ENCODE measurements at regions not wholly inside any gene's neighbourhood (a gene's known extent, or its start where the extent isn't known, plus 50 kb on each side); places are given as distances from the start of the nearest gene placed in this dataset.
"Not testable (repeated sequence)": the region's sequence is repeated elsewhere in the genome, so short reads cannot be mapped to it uniquely, and the experiment has no call there.

DNA sequence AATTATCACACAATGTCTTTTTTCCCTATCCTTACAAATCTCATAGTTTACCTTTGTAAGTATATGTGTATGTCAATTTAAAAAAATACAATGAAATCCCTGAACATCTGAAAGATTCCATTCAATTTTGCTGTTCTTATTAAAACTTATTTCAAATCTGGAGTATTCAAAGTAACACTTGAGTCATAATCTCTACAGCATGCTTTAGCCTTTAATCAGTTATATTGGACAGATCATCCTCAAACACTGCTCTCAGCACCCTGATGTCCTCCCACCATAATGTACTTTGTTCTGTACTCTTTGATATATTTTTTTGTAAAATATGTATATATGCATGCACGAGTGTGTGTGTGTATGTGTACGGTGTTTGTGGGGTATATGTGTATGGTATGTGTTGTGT lies 83.0 kb upstream of the RPS6KA2 start:
- Histone ChIP-seq H3K9me3 (ENCODE audit: control insufficient read depth in 5 of 5, low read length in 5 of 5) (peaks cover 0 to 11% (median 6%) of the 10 kb centered on the region in 5 donors), H3K4me1 (ENCODE audit: control insufficient read depth in 5 of 5, insufficient read depth in 5 of 5, low read length in 5 of 5) (peaks cover 0 to 5% (median 0%) of the 10 kb centered on the region in 5 donors), H3K27ac (ENCODE audit: low read depth, low read length) (no peak overlapping the region), H3K4me3 (ENCODE audit: low read depth in 1 of 5, low read length in 5 of 5) (no peak overlapping the region), H3K27me3 (ENCODE audit: control insufficient read depth in 5 of 5, insufficient read depth in 4 of 5, low read length in 5 of 5) (peaks cover 0 to 3% (median 0%) of the 10 kb centered on the region in 5 donors), H3K36me3 (ENCODE audit: control insufficient read depth in 5 of 5, insufficient read depth in 5 of 5, low read length in 5 of 5) (no peaks in the 10 kb centered on the region), H3K9ac (ENCODE audit: low read length in 5 of 5) (no peak overlapping the region)

- Histone ChIP-seq H3K36me3 (ENCODE audit: control insufficient read depth in 5 of 5, insufficient read depth in 5 of 5, low read length in 5 of 5) (no peaks in the 10 kb centered on the region), H3K27me3 (ENCODE audit: control insufficient read depth in 5 of 5, insufficient read depth in 4 of 5, low read length in 5 of 5) (peaks cover 0 to 6% (median 0%) of the 10 kb centered on the region in 5 donors), H3K4me1 (ENCODE audit: control insufficient read depth in 5 of 5, insufficient read depth in 5 of 5, low read length in 5 of 5) (peaks cover 0 to 5% (median 0%) of the 10 kb centered on the region in 5 donors)
Measured at GRCh38 chr6:166708460-166708859, 81.4 kb upstream of the RPS6KA2 start.

DNA sequence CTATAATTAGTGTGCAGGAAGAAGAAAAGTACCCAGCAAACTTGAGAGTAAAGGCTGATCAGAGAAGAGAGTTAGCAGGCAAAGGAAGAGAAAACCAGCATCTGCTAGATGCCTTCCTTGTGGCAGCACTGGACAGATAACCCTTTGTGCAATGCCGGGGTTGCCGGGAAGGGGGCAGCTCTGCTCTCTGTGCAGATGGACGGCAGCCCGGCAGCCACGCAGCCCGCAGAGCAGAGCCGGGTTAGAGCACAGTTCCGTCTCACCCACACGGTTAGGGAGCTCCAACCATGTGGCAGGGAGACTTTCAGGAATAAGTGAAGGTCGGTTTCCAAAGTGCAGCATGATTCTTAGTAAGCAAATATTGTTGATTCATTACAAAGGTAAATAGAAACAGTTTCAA lies 80.0 kb upstream of the RPS6KA2 start:
- Histone ChIP-seq H3K9me3 (ENCODE audit: control insufficient read depth in 5 of 5, low read length in 5 of 5) (peaks cover 0 to 8% (median 5%) of the 10 kb centered on the region in 5 donors), H3K4me3 (ENCODE audit: low read depth in 1 of 5, low read length in 5 of 5) (no peak overlapping the region), H3K27me3 (ENCODE audit: control insufficient read depth in 5 of 5, insufficient read depth in 4 of 5, low read length in 5 of 5) (peaks cover 0 to 3% (median 0%) of the 10 kb centered on the region in 5 donors), H3K9ac (ENCODE audit: low read length in 5 of 5) (no peak overlapping the region), H3K36me3 (ENCODE audit: control insufficient read depth in 5 of 5, insufficient read depth in 5 of 5, low read length in 5 of 5) (no peaks in the 10 kb centered on the region), H3K27ac (ENCODE audit: low read depth, low read length) (no peak overlapping the region), H3K4me1 (ENCODE audit: control insufficient read depth in 5 of 5, insufficient read depth in 5 of 5, low read length in 5 of 5) (peaks cover 0 to 5% (median 0%) of the 10 kb centered on the region in 5 donors)

More at GRCh38 chr6:166708460-166708859, 81.4 kb upstream of the RPS6KA2 start:
- Histone ChIP-seq H3K27ac (ENCODE audit: low read depth, low read length) (no peak overlapping the region), H3K4me3 (ENCODE audit: low read depth in 1 of 5, low read length in 5 of 5) (no peak overlapping the region), H3K9me3 (ENCODE audit: control insufficient read depth in 5 of 5, low read length in 5 of 5) (peaks cover 0 to 11% (median 6%) of the 10 kb centered on the region in 5 donors), H3K9ac (ENCODE audit: low read length in 5 of 5) (no peak overlapping the region)

DNA sequence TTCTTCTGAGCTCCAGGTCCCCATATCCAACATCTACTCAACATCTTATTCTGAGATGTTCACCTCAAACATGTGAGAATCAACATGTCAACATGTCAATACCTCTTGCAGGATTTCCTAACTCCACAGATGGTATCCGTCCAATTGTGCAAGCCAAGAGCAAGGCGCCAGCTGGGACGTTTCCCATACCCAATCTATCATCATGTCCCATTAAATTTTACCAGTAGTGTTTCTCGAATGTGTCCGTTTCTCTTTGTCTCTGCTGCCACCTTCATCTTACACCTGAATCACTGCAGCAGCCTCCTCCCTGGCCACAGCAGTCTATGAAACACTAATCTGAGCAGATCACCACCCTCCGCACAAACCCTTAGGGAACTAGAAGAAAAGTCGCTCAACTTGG lies 78.0 kb upstream of the RPS6KA2 start:
- Histone ChIP-seq H3K4me3 (ENCODE audit: low read depth in 1 of 5, low read length in 5 of 5) (no peak overlapping the region), H3K27me3 (ENCODE audit: control insufficient read depth in 5 of 5, insufficient read depth in 4 of 5, low read length in 5 of 5) (peaks cover 0 to 8% (median 0%) of the 10 kb centered on the region in 5 donors), H3K4me1 (ENCODE audit: control insufficient read depth in 5 of 5, insufficient read depth in 5 of 5, low read length in 5 of 5) (peaks cover 0 to 5% (median 0%) of the 10 kb centered on the region in 5 donors), H3K9ac (ENCODE audit: low read length in 5 of 5) (no peak overlapping the region), H3K27ac (ENCODE audit: low read depth, low read length) (no peak overlapping the region), H3K36me3 (ENCODE audit: control insufficient read depth in 5 of 5, insufficient read depth in 5 of 5, low read length in 5 of 5) (no peaks in the 10 kb centered on the region), H3K9me3 (ENCODE audit: control insufficient read depth in 5 of 5, low read length in 5 of 5) (no peaks in the 10 kb centered on the region)

DNA sequence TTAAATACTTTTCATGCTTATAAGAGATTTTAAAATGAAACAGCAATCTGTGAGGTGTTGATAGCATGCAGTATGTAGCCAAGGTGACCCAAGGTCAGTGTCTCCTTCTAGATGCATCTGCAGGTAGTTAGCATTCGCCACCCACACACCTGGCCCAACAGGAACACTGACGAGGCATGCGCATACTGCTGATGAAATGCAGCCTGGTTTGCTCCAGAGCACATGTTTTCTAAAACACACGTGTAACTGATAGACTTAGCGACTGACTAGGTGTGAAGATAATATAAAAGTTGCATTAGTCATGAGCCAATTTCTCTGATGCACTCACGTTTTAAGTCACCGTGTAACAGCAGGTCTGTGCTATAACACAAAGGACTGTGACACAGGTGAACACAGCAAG lies 77.1 kb upstream of the RPS6KA2 start:
- no peak overlapping the region for H3K27ac ChIP-seq (ENCODE audit: low read depth, low read length)
- H3K27me3 ChIP-seq (ENCODE audit: control insufficient read depth in 5 of 5, insufficient read depth in 4 of 5, low read length in 5 of 5) = peaks cover 0 to 8% (median 0%) of the 10 kb centered on the region in 5 donors
- H3K9me3 ChIP-seq (ENCODE audit: control insufficient read depth in 5 of 5, low read length in 5 of 5) = no peaks in the 10 kb centered on the region
- no peak overlapping the region for H3K9ac ChIP-seq (ENCODE audit: low read length in 5 of 5)
- no peak overlapping the region for H3K4me3 ChIP-seq (ENCODE audit: low read depth in 1 of 5, low read length in 5 of 5)
- H3K4me1 ChIP-seq (ENCODE audit: control insufficient read depth in 5 of 5, insufficient read depth in 5 of 5, low read length in 5 of 5) = peaks cover 0 to 5% (median 0%) of the 10 kb centered on the region in 5 donors
- no peaks in the 10 kb centered on the region for H3K36me3 ChIP-seq (ENCODE audit: control insufficient read depth in 5 of 5, insufficient read depth in 5 of 5, low read length in 5 of 5)

GRCh38 chr6:166703149-166703710 lies 76.2 kb upstream of the RPS6KA2 start:
- H3K36me3 ChIP-seq (ENCODE audit: control insufficient read depth in 5 of 5, insufficient read depth in 5 of 5, low read length in 5 of 5) = no peaks in the 10 kb centered on the region
- peaks cover 0 to 5% (median 0%) of the 10 kb centered on the region in 5 donors for H3K4me1 ChIP-seq (ENCODE audit: control insufficient read depth in 5 of 5, insufficient read depth in 5 of 5, low read length in 5 of 5)
- no peak overlapping the region for H3K4me3 ChIP-seq (ENCODE audit: low read depth in 1 of 5, low read length in 5 of 5)
- no peak overlapping the region for H3K27ac ChIP-seq (ENCODE audit: low read depth, low read length)
- no peak overlapping the region for H3K9ac ChIP-seq (ENCODE audit: low read length in 5 of 5)
- no peaks in the 10 kb centered on the region for H3K9me3 ChIP-seq (ENCODE audit: control insufficient read depth in 5 of 5, low read length in 5 of 5)
- H3K27me3 ChIP-seq (ENCODE audit: control insufficient read depth in 5 of 5, insufficient read depth in 4 of 5, low read length in 5 of 5) = peaks cover 0 to 8% (median 2%) of the 10 kb centered on the region in 5 donors

- peaks cover 0 to 10% (median 3%) of the 10 kb centered on the region in 5 donors for H3K27me3 ChIP-seq (ENCODE audit: control insufficient read depth in 5 of 5, insufficient read depth in 4 of 5, low read length in 5 of 5)
- H3K36me3 ChIP-seq (ENCODE audit: control insufficient read depth in 5 of 5, insufficient read depth in 5 of 5, low read length in 5 of 5); H3K9me3 ChIP-seq (ENCODE audit: control insufficient read depth in 5 of 5, low read length in 5 of 5); H3K27ac ChIP-seq (ENCODE audit: low read depth, low read length); H3K4me1 ChIP-seq (ENCODE audit: control insufficient read depth in 5 of 5, insufficient read depth in 5 of 5, low read length in 5 of 5); H3K4me3 ChIP-seq (ENCODE audit: low read depth in 1 of 5, low read length in 5 of 5); H3K9ac ChIP-seq (ENCODE audit: low read length in 5 of 5): not testable (repeated sequence)
Measured at GRCh38 chr6:166701424-166701823, 74.4 kb upstream of the RPS6KA2 start.

DNA sequence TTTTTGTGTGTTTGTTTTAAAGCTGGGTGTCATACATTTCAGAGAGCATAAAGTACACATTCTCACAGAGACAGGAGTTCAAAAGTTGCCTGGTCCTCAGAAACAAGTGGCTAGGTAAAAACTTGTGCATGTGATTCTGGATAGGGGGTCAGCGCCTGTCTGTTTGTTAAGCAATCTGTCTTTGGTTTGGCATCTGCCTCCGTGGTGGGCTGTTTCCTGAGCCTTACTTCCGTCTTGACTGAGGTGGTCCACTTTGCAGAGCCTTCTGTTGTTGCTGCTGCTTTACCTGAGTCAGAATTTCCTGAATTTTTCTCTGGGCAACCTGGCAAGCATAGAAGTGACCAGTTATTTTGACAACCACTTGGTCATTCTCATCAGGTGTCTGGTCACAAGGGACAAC lies 73.8 kb upstream of the RPS6KA2 start:
- not testable (repeated sequence) for H3K36me3 ChIP-seq (ENCODE audit: control insufficient read depth in 5 of 5, insufficient read depth in 5 of 5, low read length in 5 of 5); H3K4me3 ChIP-seq (ENCODE audit: low read depth in 1 of 5, low read length in 5 of 5); H3K27ac ChIP-seq (ENCODE audit: low read depth, low read length); H3K9ac ChIP-seq (ENCODE audit: low read length in 5 of 5); H3K9me3 ChIP-seq (ENCODE audit: control insufficient read depth in 5 of 5, low read length in 5 of 5); H3K4me1 ChIP-seq (ENCODE audit: control insufficient read depth in 5 of 5, insufficient read depth in 5 of 5, low read length in 5 of 5)
- peaks cover 0 to 10% (median 3%) of the 10 kb centered on the region in 5 donors for H3K27me3 ChIP-seq (ENCODE audit: control insufficient read depth in 5 of 5, insufficient read depth in 4 of 5, low read length in 5 of 5)

GRCh38 chr6:166697113-166697512 lies 70.1 kb upstream of the RPS6KA2 start:
- H3K9ac ChIP-seq (ENCODE audit: low read length in 5 of 5) = no peak overlapping the region
- H3K4me3 ChIP-seq (ENCODE audit: low read depth in 1 of 5, low read length in 5 of 5) = no peak overlapping the region
- peaks cover 0 to 8% (median 0%) of the 10 kb centered on the region in 5 donors for H3K27me3 ChIP-seq (ENCODE audit: control insufficient read depth in 5 of 5, insufficient read depth in 4 of 5, low read length in 5 of 5)
- no peaks in the 10 kb centered on the region for H3K9me3 ChIP-seq (ENCODE audit: control insufficient read depth in 5 of 5, low read length in 5 of 5)
- H3K36me3 ChIP-seq (ENCODE audit: control insufficient read depth in 5 of 5, insufficient read depth in 5 of 5, low read length in 5 of 5) = no peaks in the 10 kb centered on the region
- no peak overlapping the region for H3K27ac ChIP-seq (ENCODE audit: low read depth, low read length)
- H3K4me1 ChIP-seq (ENCODE audit: control insufficient read depth in 5 of 5, insufficient read depth in 5 of 5, low read length in 5 of 5) = no peaks in the 10 kb centered on the region

GRCh38 chr6:166693880-166694279 lies 66.8 kb upstream of the RPS6KA2 start:
- H3K36me3 ChIP-seq (ENCODE audit: control insufficient read depth in 5 of 5, insufficient read depth in 5 of 5, low read length in 5 of 5) = no peaks in the 10 kb centered on the region
- H3K4me3 ChIP-seq (ENCODE audit: low read depth in 1 of 5, low read length in 5 of 5) = no peak overlapping the region
- H3K27me3 ChIP-seq (ENCODE audit: control insufficient read depth in 5 of 5, insufficient read depth in 4 of 5, low read length in 5 of 5) = peaks cover 0 to 14% (median 2%) of the 10 kb centered on the region in 5 donors
- H3K9ac ChIP-seq (ENCODE audit: low read length in 5 of 5) = no peak overlapping the region
- no peaks in the 10 kb centered on the region for H3K9me3 ChIP-seq (ENCODE audit: control insufficient read depth in 5 of 5, low read length in 5 of 5)
- H3K4me1 ChIP-seq (ENCODE audit: control insufficient read depth in 5 of 5, insufficient read depth in 5 of 5, low read length in 5 of 5) = peaks cover 0 to 12% (median 0%) of the 10 kb centered on the region in 5 donors
- no peak overlapping the region for H3K27ac ChIP-seq (ENCODE audit: low read depth, low read length)
